WTC11 (cell line): ENCODE measurements at regions not wholly inside any gene's neighbourhood (a gene's known extent, or its start where the extent isn't known, plus 50 kb on each side); places are given as distances from the start of the nearest gene placed in this dataset.

Source experiments
- ATAC-seq: fragments of 200-7000 bp; cut with Tn5 transposase; 2 replicates; pipeline ENCODE4 v1.10.0; 2021; ENCODE audit warnings: mild to moderate bottlenecking, moderate library complexity
- CTCF ChIA-PET: fragments of 300-600 bp; sonication (Branson Sonifier 250); formaldehyde crosslinking; loops from one replicate; lab custom pipeline; 2021; ENCODE audit warnings: antibody characterized with exemption; lab: Charles Lee
- POLR2A ChIA-PET: fragments of 350-600 bp; sonication (Branson Sonifier 250); formaldehyde crosslinking; loops from one replicate; lab custom pipeline; 2021; ENCODE audit warnings: antibody characterized with exemption; lab: Charles Lee
- DNase-seq: peaks from one replicate; pipeline ENCODE4 v3.0.0; 2021; ENCODE audit warnings: low spot score
- H3K27ac Mint-ChIP-seq: 2 replicates; pipeline ENCODE4 v1.8.0; 2021; ENCODE audit warnings: mixed read lengths
- H3K27me3 Mint-ChIP-seq: 2 replicates; pipeline ENCODE4 v1.8.0; 2021; ENCODE audit warnings: low read depth, mild to moderate bottlenecking, moderate library complexity, mixed read lengths
- H3K36me3 Mint-ChIP-seq: 2 replicates; pipeline ENCODE4 v1.8.0; 2021; ENCODE audit warnings: mixed read lengths
- H3K4me1 Mint-ChIP-seq: 2 replicates; pipeline ENCODE4 v1.8.0; 2022; ENCODE audit warnings: mixed read lengths
- H3K4me3 Mint-ChIP-seq: 2 replicates; pipeline ENCODE4 v1.8.0; 2021; ENCODE audit warnings: mild to moderate bottlenecking, moderate library complexity, mixed read lengths
- H3K9me3 Mint-ChIP-seq: 2 replicates; pipeline ENCODE4 v1.8.0; 2021; ENCODE audit warnings: mixed read lengths
- GABPB1 ChIP-seq: sonication (generic); formaldehyde crosslinking; IDR thresholded peaks from 2 replicates; pipeline ENCODE4 v1.8.1; 2023; ENCODE audit warnings: mild to moderate bottlenecking, missing genetic modification reagents
- HMGA2 ChIP-seq: fragments of 250-450 bp; sonication (Bioruptor Pico); IDR thresholded peaks from 2 replicates; pipeline ENCODE4 v1.4.0; 2021; ENCODE audit warnings: mild to moderate bottlenecking, moderate library complexity
- NFYB ChIP-seq: sonication (generic); formaldehyde crosslinking; conservative IDR thresholded peaks from 2 replicates; pipeline ENCODE4 v1.8.0; 2022; ENCODE audit warnings: low read depth, missing genetic modification reagents
- RELA ChIP-seq: sonication (generic); formaldehyde crosslinking; IDR thresholded peaks from 2 replicates; pipeline ENCODE4 v1.8.1; 2022; ENCODE audit warnings: missing genetic modification reagents, mild to moderate bottlenecking, borderline replicate concordance
- SMAD4 ChIP-seq: sonication (generic); formaldehyde crosslinking; IDR thresholded peaks from 2 replicates; pipeline ENCODE4 v1.8.0; 2022; ENCODE audit warnings: mild to moderate bottlenecking, missing genetic modification reagents
- SP1 ChIP-seq: sonication (generic); formaldehyde crosslinking; conservative IDR thresholded peaks from 2 replicates; pipeline ENCODE4 v1.8.1; 2022; ENCODE audit warnings: missing genetic modification reagents
- TCF7 ChIP-seq: sonication (generic); formaldehyde crosslinking; IDR thresholded peaks from 2 replicates; pipeline ENCODE4 v1.8.0; 2022; ENCODE audit warnings: mild to moderate bottlenecking, low read depth, missing genetic modification reagents, moderate library complexity
- ZNF219 ChIP-seq: sonication (generic); formaldehyde crosslinking; IDR thresholded peaks from 2 replicates; pipeline ENCODE4 v1.8.0; 2023; ENCODE audit warnings: missing genetic modification reagents, mild to moderate bottlenecking, borderline replicate concordance
- ZNF232 ChIP-seq: sonication (generic); formaldehyde crosslinking; IDR thresholded peaks from 2 replicates; pipeline ENCODE4 v1.8.0; 2022; ENCODE audit warnings: mild to moderate bottlenecking, missing genetic modification reagents
- ZNF416 ChIP-seq: fragments of 250-450 bp; sonication (Bioruptor Pico); IDR thresholded peaks from 2 replicates; pipeline ENCODE4 v1.9.0; 2021; ENCODE audit warnings: mild to moderate bottlenecking, inconsistent platforms
- TF ChIP-seq, protein P1 (sequence below): sonication (generic); formaldehyde crosslinking; IDR thresholded peaks from 2 replicates; pipeline ENCODE4 v1.8.1; 2022; ENCODE audit warnings: low read depth, mild to moderate bottlenecking, moderate library complexity, missing genetic modification reagents, borderline replicate concordance
- TF ChIP-seq, protein P2 (sequence below): sonication (generic); formaldehyde crosslinking; IDR thresholded peaks from 2 replicates; pipeline ENCODE4 v1.8.1; 2023; ENCODE audit warnings: mild to moderate bottlenecking, missing genetic modification reagents
- TF ChIP-seq, protein P3 (sequence below): fragments of 250-450 bp; sonication (Bioruptor Pico); IDR thresholded peaks from 2 replicates; pipeline ENCODE4 v1.9.0; 2021; ENCODE audit warnings: mild to moderate bottlenecking
- TF ChIP-seq, protein P4 (sequence below): sonication (generic); formaldehyde crosslinking; IDR thresholded peaks from 2 replicates; pipeline ENCODE4 v1.8.1; 2023; ENCODE audit warnings: mild to moderate bottlenecking, missing genetic modification reagents, moderate library complexity
- TF ChIP-seq, protein P5 (sequence below): sonication (generic); formaldehyde crosslinking; IDR thresholded peaks from 2 replicates; pipeline ENCODE4 v1.8.1; 2023; ENCODE audit warnings: mild to moderate bottlenecking, missing genetic modification reagents, moderate library complexity
- TF ChIP-seq, protein P6 (sequence below): sonication (generic); formaldehyde crosslinking; IDR thresholded peaks from 2 replicates; pipeline ENCODE4 v1.8.1; 2023; ENCODE audit warnings: mild to moderate bottlenecking, missing genetic modification reagents
- TF ChIP-seq, protein P7 (sequence below): sonication (generic); formaldehyde crosslinking; IDR thresholded peaks from 2 replicates; pipeline ENCODE4 v1.8.1; 2022; ENCODE audit warnings: mild to moderate bottlenecking, moderate library complexity, missing genetic modification reagents
- TF ChIP-seq, protein P8 (sequence below): sonication (generic); formaldehyde crosslinking; IDR thresholded peaks from 2 replicates; pipeline ENCODE4 v1.8.1; 2022; ENCODE audit warnings: mild to moderate bottlenecking, missing genetic modification reagents, moderate library complexity, borderline replicate concordance

DNA sequence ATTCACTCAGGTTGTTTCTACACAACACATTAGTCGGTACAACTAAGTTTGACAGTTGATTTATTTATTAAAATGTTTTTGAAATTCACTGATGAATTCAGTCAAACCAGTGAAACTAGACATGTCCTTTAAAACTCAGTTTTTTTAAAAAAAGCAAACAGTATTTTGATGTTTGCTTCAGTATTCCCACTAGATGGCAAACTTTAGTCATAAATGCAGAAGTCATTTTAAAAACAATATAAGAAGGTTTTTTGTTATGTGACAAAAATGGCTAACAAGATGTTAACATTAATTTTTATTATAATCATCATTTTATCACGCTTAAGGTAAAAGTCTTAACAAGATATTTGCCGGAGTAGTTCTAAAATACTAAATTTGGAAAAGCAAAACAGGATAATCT, 1337.8 kb upstream of the DIAPH2 start:
- H3K27me3 Mint-ChIP-seq: no peaks in the 10 kb centered on the region
- ATAC-seq: no peak
- TF ChIP-seq ZNF232 (no peak), SP1 (no peak), GABPB1 (CRISPR knock-in tag) (no peak), ZNF219 (no peak), RELA (CRISPR knock-in tag) (no peak), NFYB (CRISPR knock-in tag) (no peak), HMGA2 (CRISPR knock-in tag) (no peak), ZNF416 (CRISPR knock-in tag) (no peak)
- TF ChIP-seq, protein P1, sequence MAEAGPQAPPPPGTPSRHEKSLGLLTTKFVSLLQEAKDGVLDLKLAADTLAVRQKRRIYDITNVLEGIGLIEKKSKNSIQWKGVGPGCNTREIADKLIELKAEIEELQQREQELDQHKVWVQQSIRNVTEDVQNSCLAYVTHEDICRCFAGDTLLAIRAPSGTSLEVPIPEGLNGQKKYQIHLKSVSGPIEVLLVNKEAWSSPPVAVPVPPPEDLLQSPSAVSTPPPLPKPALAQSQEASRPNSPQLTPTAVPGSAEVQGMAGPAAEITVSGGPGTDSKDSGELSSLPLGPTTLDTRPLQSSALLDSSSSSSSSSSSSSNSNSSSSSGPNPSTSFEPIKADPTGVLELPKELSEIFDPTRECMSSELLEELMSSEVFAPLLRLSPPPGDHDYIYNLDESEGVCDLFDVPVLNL (CRISPR knock-in tag): no peak
- TF ChIP-seq, protein P2, sequence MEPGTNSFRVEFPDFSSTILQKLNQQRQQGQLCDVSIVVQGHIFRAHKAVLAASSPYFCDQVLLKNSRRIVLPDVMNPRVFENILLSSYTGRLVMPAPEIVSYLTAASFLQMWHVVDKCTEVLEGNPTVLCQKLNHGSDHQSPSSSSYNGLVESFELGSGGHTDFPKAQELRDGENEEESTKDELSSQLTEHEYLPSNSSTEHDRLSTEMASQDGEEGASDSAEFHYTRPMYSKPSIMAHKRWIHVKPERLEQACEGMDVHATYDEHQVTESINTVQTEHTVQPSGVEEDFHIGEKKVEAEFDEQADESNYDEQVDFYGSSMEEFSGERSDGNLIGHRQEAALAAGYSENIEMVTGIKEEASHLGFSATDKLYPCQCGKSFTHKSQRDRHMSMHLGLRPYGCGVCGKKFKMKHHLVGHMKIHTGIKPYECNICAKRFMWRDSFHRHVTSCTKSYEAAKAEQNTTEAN (CRISPR knock-in tag): no peak
- TF ChIP-seq, protein P3, sequence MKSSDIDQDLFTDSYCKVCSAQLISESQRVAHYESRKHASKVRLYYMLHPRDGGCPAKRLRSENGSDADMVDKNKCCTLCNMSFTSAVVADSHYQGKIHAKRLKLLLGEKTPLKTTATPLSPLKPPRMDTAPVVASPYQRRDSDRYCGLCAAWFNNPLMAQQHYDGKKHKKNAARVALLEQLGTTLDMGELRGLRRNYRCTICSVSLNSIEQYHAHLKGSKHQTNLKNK: no peak
- TF ChIP-seq, protein P4, sequence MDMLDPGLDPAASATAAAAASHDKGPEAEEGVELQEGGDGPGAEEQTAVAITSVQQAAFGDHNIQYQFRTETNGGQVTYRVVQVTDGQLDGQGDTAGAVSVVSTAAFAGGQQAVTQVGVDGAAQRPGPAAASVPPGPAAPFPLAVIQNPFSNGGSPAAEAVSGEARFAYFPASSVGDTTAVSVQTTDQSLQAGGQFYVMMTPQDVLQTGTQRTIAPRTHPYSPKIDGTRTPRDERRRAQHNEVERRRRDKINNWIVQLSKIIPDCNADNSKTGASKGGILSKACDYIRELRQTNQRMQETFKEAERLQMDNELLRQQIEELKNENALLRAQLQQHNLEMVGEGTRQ (CRISPR knock-in tag): no peak
- TF ChIP-seq, protein P5, sequence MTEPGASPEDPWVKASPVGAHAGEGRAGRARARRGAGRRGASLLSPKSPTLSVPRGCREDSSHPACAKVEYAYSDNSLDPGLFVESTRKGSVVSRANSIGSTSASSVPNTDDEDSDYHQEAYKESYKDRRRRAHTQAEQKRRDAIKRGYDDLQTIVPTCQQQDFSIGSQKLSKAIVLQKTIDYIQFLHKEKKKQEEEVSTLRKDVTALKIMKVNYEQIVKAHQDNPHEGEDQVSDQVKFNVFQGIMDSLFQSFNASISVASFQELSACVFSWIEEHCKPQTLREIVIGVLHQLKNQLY: no peak
- TF ChIP-seq, protein P6, sequence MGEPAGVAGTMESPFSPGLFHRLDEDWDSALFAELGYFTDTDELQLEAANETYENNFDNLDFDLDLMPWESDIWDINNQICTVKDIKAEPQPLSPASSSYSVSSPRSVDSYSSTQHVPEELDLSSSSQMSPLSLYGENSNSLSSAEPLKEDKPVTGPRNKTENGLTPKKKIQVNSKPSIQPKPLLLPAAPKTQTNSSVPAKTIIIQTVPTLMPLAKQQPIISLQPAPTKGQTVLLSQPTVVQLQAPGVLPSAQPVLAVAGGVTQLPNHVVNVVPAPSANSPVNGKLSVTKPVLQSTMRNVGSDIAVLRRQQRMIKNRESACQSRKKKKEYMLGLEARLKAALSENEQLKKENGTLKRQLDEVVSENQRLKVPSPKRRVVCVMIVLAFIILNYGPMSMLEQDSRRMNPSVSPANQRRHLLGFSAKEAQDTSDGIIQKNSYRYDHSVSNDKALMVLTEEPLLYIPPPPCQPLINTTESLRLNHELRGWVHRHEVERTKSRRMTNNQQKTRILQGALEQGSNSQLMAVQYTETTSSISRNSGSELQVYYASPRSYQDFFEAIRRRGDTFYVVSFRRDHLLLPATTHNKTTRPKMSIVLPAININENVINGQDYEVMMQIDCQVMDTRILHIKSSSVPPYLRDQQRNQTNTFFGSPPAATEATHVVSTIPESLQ: no peak
- TF ChIP-seq, protein P7, sequence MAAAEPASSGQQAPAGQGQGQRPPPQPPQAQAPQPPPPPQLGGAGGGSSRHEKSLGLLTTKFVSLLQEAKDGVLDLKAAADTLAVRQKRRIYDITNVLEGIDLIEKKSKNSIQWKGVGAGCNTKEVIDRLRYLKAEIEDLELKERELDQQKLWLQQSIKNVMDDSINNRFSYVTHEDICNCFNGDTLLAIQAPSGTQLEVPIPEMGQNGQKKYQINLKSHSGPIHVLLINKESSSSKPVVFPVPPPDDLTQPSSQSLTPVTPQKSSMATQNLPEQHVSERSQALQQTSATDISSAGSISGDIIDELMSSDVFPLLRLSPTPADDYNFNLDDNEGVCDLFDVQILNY (CRISPR knock-in tag): no peak
- TF ChIP-seq, all 79 proteins: peak for 0
- H3K4me3 Mint-ChIP-seq: no peak overlapping the region
- ChIA-PET POLR2A (no interaction called here), CTCF (no interaction called here)
- no peak for DNase-seq
- H3K27ac Mint-ChIP-seq: no peak overlapping the region
- H3K9me3 Mint-ChIP-seq: no peaks in the 10 kb centered on the region
- H3K36me3 Mint-ChIP-seq: no peaks in the 10 kb centered on the region
- H3K4me1 Mint-ChIP-seq: peaks cover 5% of the 10 kb centered on the region

DNA sequence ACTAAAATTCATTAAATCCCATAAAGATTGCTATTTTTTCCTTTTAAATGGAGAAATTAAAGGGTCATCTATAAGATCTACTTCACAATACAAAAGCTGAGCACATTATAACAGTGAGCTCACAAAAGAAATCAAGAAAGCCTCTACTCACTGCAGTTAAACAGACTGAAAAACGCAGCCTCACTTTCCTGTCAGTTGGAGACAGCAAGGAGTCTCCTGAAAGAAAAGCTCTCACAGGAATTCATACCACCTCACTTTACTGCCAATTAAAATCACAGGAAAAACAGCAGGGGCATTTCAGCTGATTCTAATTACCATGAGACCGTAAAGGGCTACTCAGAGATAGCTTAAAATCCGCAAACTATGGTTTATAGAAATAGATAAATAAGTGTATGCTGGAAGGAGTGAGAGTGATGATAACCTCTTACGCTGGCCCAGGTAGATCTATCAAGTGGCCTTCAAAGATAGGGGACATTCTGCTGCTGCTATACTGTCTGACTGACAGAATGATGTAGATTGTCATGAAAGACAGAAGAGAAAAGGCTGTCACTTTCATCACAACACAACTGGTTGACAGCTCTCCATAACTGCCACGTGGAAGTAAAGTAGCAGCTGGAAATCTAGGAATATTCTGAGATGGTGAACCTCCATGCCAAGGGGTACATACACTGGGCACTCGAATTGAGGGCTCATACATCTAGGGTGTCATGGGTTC, 1333.7 kb upstream of the DIAPH2 start:
- CTCF ChIA-PET: interaction anchor here (0.9 to 1.1 kb wide), 2 partner anchors 415 to 832 kb away, joined by 3 to 4 read pairs; no protein-coding TSS in a partner anchor
- H3K4me1 Mint-ChIP-seq: peaks cover 5% of the 10 kb centered on the region
- ATAC-seq: no peak

More for the DNA sequence above, 1333.7 kb upstream of the DIAPH2 start:
- peak overlapping the region; percentile 29; the same call in 1 of the 2 replicates for H3K27ac Mint-ChIP-seq
- TF ChIP-seq SMAD4 (CRISPR knock-in tag) (no peak), TCF7 (no peak)
- TF ChIP-seq, protein P8, sequence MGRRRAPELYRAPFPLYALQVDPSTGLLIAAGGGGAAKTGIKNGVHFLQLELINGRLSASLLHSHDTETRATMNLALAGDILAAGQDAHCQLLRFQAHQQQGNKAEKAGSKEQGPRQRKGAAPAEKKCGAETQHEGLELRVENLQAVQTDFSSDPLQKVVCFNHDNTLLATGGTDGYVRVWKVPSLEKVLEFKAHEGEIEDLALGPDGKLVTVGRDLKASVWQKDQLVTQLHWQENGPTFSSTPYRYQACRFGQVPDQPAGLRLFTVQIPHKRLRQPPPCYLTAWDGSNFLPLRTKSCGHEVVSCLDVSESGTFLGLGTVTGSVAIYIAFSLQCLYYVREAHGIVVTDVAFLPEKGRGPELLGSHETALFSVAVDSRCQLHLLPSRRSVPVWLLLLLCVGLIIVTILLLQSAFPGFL (CRISPR knock-in tag): no peak
- H3K9me3 Mint-ChIP-seq: no peaks in the 10 kb centered on the region
- H3K27me3 Mint-ChIP-seq: no peaks in the 10 kb centered on the region
- H3K36me3 Mint-ChIP-seq: no peaks in the 10 kb centered on the region
- H3K4me3 Mint-ChIP-seq: no peak overlapping the region
- no peak for DNase-seq
- POLR2A ChIA-PET: no interaction called here
